ENCODE measurements at regions not wholly inside any gene's neighbourhood (a gene's known extent, or its start where the extent isn't known, plus 50 kb on each side); places are given as distances from the start of the nearest gene placed in this dataset.

DNA sequence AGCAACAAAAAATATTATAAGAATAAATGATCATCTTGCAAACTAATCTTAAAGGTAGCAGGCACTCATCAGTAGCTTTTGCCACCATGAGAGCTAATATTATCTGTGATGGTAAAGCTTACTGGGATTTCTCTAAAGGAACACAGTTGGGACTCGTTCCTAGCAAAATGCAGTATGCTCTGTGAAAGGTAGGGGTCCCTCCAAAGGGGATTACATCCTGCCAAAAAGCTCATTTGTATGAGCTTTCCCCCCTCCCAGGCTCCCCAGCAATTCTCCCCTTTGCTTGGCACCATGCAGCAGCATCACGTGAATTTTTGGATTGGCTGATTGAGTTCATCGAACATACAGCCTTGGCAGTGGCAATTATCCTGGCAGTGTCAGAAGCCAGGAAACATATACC, 361.0 kb upstream of the PLSCR5 start:
- Histone ChIP-seq H3K4me2 (ENCODE audit: low read depth, low read length) (no peak overlapping the region), H3K4me3 (ENCODE audit: insufficient read depth, low read depth, low read length) (no peak overlapping the region), H4K8ac (ENCODE audit: low read depth in 2 of 2, low read length in 2 of 2) (no peak overlapping the region), H2BK15ac (ENCODE audit: low read depth, low read length) (no peak overlapping the region), H4K91ac (ENCODE audit: insufficient read depth, low read depth, low read length) (no peak overlapping the region), H2BK120ac (ENCODE audit: low read depth, low read length) (no peak overlapping the region), H3K9ac (ENCODE audit: low read depth, low read length) (no peak overlapping the region), H3K18ac (ENCODE audit: low read depth, low read length) (no peak overlapping the region), H3K4me1 (ENCODE audit: control insufficient read depth, insufficient read depth, low read length) (no peaks in the 10 kb centered on the region), H3K27ac (ENCODE audit: insufficient read depth, low read length) (no peak overlapping the region), H3K27me3 (ENCODE audit: control insufficient read depth, insufficient read depth, low read length) (no peaks in the 10 kb centered on the region), H2AFZ (replicated peaks; ENCODE audit: low read length, poor library complexity) (no peak overlapping the region), H3K14ac (replicated peaks; ENCODE audit: low read depth, low read length) (no peak overlapping the region), H4K5ac (ENCODE audit: low read depth, low read length) (no peak overlapping the region), H3K23ac (ENCODE audit: low read depth, low read length) (no peak overlapping the region), H2BK20ac (ENCODE audit: low read depth, low read length) (no peak overlapping the region), H3K56ac (ENCODE audit: extremely low read depth, insufficient read depth, low read length) (no peak overlapping the region), H3K4ac (ENCODE audit: low read depth, low read length) (no peak overlapping the region), H3K79me1 (ENCODE audit: low read depth in 1 of 2, low read length in 2 of 2) (no peaks in the 10 kb centered on the region), H2BK5ac (ENCODE audit: low read depth, low read length, poor library complexity, severe bottlenecking) (no peak overlapping the region), H3K9me3 (ENCODE audit: control insufficient read depth, insufficient read depth, low read length) (no peaks in the 10 kb centered on the region), H3K9me1 (ENCODE audit: insufficient read depth, low read length) (no peaks in the 10 kb centered on the region; the same call in 1 of the 2 replicates), H2AK9ac (replicated peaks; ENCODE audit: low read depth, low read length, poor library complexity) (no peak overlapping the region), H3K36me3 (ENCODE audit: control insufficient read depth, insufficient read depth, low read length) (no peaks in the 10 kb centered on the region), H4K20me1 (ENCODE audit: insufficient read depth, low read length) (no peaks in the 10 kb centered on the region), H2AK5ac (ENCODE audit: low read depth, low read length) (no peak overlapping the region)
- dilution Hi-C loops (cut with HindIII; ENCODE audit: low sequenced_read_pairs, unreplicated experiment) (no loop called here), intact Hi-C loops (cut with micrococcal nuclease) (no loop called here), in situ Hi-C loops (cut with MboI; ENCODE audit: low sequenced_read_pairs) (no loop called here)
- no peak for DNase-seq
- ChIA-PET POLR2A (ENCODE audit: unreplicated experiment) (interaction anchor here (0.5 kb wide), 1 partner anchor 12 kb away, joined by 3 read pairs; no protein-coding TSS in a partner anchor), CTCF (no interaction called here)
- WGBS, 2 experiments (ENCODE audit: extremely low coverage in 2 of 2, insufficient read length in 1 of 2) = no CpG with 5 or more reads among the region's 3 CpGs
- ATAC-seq (ENCODE audit: low read depth) = no peak
- BruUV-seq (replicated peaks) = no TSS peak
- TF ChIP-seq CHD1 (IDR thresholded peaks at IDR 0.05; ENCODE audit: low read depth, low read length) (no peak), RAD21 (IDR thresholded peaks at IDR 0.05; ENCODE audit: low read length) (no peak), SMC3 (IDR thresholded peaks at IDR 0.05; ENCODE audit: low read depth, low read length) (no peak), FOS (IDR thresholded peaks at IDR 0.05; ENCODE audit: low read depth, low read length) (no peak), POLR2A (IDR thresholded peaks at IDR 0.05; ENCODE audit: low read depth, low read length) (no peak), MXI1 (IDR thresholded peaks at IDR 0.05; ENCODE audit: borderline replicate concordance, low read depth, low read length) (no peak), CEBPB (IDR thresholded peaks at IDR 0.05; ENCODE audit: low read depth, low read length) (no peak), NFE2L2 (IDR thresholded peaks at IDR 0.05; ENCODE audit: low read depth, low read length) (no peak), MAFK (IDR thresholded peaks at IDR 0.05; ENCODE audit: low read depth, low read length) (no peak), BHLHE40 (IDR thresholded peaks at IDR 0.05; ENCODE audit: low read depth, low read length) (no peak), RCOR1 (IDR thresholded peaks at IDR 0.05; ENCODE audit: insufficient replicate concordance, low read length) (no peak), MAZ (IDR thresholded peaks at IDR 0.05; ENCODE audit: borderline replicate concordance, low read depth, low read length) (no peak), RFX5 (IDR thresholded peaks at IDR 0.05; ENCODE audit: low read depth, low read length) (no peak)
- TF ChIP-seq, protein P1, sequence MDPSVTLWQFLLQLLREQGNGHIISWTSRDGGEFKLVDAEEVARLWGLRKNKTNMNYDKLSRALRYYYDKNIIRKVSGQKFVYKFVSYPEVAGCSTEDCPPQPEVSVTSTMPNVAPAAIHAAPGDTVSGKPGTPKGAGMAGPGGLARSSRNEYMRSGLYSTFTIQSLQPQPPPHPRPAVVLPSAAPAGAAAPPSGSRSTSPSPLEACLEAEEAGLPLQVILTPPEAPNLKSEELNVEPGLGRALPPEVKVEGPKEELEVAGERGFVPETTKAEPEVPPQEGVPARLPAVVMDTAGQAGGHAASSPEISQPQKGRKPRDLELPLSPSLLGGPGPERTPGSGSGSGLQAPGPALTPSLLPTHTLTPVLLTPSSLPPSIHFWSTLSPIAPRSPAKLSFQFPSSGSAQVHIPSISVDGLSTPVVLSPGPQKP (IDR thresholded peaks at IDR 0.05; ENCODE audit: borderline replicate concordance, low read depth, low read length) = no peak
- TF ChIP-seq, protein P2, sequence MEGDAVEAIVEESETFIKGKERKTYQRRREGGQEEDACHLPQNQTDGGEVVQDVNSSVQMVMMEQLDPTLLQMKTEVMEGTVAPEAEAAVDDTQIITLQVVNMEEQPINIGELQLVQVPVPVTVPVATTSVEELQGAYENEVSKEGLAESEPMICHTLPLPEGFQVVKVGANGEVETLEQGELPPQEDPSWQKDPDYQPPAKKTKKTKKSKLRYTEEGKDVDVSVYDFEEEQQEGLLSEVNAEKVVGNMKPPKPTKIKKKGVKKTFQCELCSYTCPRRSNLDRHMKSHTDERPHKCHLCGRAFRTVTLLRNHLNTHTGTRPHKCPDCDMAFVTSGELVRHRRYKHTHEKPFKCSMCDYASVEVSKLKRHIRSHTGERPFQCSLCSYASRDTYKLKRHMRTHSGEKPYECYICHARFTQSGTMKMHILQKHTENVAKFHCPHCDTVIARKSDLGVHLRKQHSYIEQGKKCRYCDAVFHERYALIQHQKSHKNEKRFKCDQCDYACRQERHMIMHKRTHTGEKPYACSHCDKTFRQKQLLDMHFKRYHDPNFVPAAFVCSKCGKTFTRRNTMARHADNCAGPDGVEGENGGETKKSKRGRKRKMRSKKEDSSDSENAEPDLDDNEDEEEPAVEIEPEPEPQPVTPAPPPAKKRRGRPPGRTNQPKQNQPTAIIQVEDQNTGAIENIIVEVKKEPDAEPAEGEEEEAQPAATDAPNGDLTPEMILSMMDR (conservative IDR thresholded peaks at IDR 0.05; ENCODE audit: low read depth, low read length) = no peak
- TF ChIP-seq, protein P3, sequence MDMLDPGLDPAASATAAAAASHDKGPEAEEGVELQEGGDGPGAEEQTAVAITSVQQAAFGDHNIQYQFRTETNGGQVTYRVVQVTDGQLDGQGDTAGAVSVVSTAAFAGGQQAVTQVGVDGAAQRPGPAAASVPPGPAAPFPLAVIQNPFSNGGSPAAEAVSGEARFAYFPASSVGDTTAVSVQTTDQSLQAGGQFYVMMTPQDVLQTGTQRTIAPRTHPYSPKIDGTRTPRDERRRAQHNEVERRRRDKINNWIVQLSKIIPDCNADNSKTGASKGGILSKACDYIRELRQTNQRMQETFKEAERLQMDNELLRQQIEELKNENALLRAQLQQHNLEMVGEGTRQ (IDR thresholded peaks at IDR 0.05; ENCODE audit: low read depth, low read length) = no peak
